K562 (cell line): ENCODE measurements at regions not wholly inside any gene's neighbourhood (a gene's known extent, or its start where the extent isn't known, plus 50 kb on each side); places are given as distances from the start of the nearest gene placed in this dataset.

Experiments used
- ATAC-seq: fragments of 200-7000 bp; cut with Tn5 transposase; 3 replicates; pipeline ENCODE4 v1.9.1; 2020; ENCODE audit warnings: moderate library complexity
- BruUV-seq: library from RNA; stranded (reverse); fragments of 400-500 nt; replicated peaks from 2 replicates; lab custom pipeline; 2021; lab: Mats Ljungman, UMichigan
- CTCF ChIA-PET: fragments of 300-600 bp; formaldehyde crosslinking; extraction: SDS; loops from one replicate; lab custom pipeline; 2021; ENCODE audit warnings: low intra/inter-chr PET ratio; lab: Yijun Ruan, JAX
- POLR2A ChIA-PET: fragments of 300-600, 350-650 bp; sonication (Branson Sonifier 250); formaldehyde crosslinking; extraction: SDS; loops from one replicate; lab custom pipeline; 2021; ENCODE audit warnings: antibody characterized with exemption, inconsistent platforms; lab: Yijun Ruan, JAX
- DNase-seq, 4 experiments: peaks; one replicate each; pipeline versions ENCODE4 v3.0.0 to v3.0.0-alpha.2; 2011 to 2018; ENCODE audit warnings: low spot score in 3 of 4, mixed read lengths in 3 of 4; ENCODE audit errors: extremely low read depth in 1 of 4
- FAIRE-seq: peaks from 2 replicates; lab custom pipeline; 2011; peaks lifted over from hg19 to GRCh38; lab: Jason Lieb, UNC
- H2AFZ ChIP-seq: 2 replicates; pipeline ENCODE4 v1.6.0; 2011; ENCODE audit warnings: low read depth, low read length, control low read depth, inconsistent platforms
- H3K27ac ChIP-seq: fragments of 200-600 bp; 3 replicates; pipeline ENCODE4 v1.8.0; 2011; ENCODE audit warnings: low read depth, mild to moderate bottlenecking, control low read depth, inconsistent platforms, low read length, moderate library complexity, mixed read lengths; ENCODE audit errors: extremely low read depth
- H3K27me3 ChIP-seq, 2 experiments: fragments of 300-600 bp in 1 of 2; 2 replicates in 1 of 2; 3 replicates in 1 of 2; pipeline versions ENCODE4 v1.6.0 to v1.8.0; 2011; ENCODE audit warnings: inconsistent platforms in 2 of 2, low read length in 2 of 2, mild to moderate bottlenecking in 1 of 2, mixed read lengths in 1 of 2, moderate library complexity in 1 of 2; ENCODE audit not compliant: control insufficient read depth in 2 of 2, insufficient read depth in 2 of 2
- H3K36me3 ChIP-seq: fragments of 300-600 bp; 3 replicates; pipeline ENCODE4 v1.8.0; 2011; ENCODE audit warnings: mild to moderate bottlenecking, low read length, inconsistent platforms; ENCODE audit not compliant: control insufficient read depth, insufficient read depth
- H3K4me1 ChIP-seq, 2 experiments: fragments of 200-600 bp in 1 of 2; replicated peaks in 1 of 2; 2 replicates in 1 of 2; 3 replicates in 1 of 2; pipeline versions ENCODE4 v1.5.1 to v1.8.0; 2011; ENCODE audit warnings: inconsistent platforms in 2 of 2, low read length in 2 of 2, mild to moderate bottlenecking in 1 of 2, mixed read lengths in 1 of 2, moderate library complexity in 1 of 2; ENCODE audit not compliant: control insufficient read depth in 2 of 2, insufficient read depth in 2 of 2
- H3K4me2 ChIP-seq: 2 replicates; pipeline ENCODE4 v1.6.1; 2011; ENCODE audit warnings: low read length, control low read depth, inconsistent platforms, mixed read lengths; ENCODE audit not compliant: insufficient read depth
- H3K4me3 ChIP-seq: fragments of 200-600 bp; sonication (generic), shearing (Covaris generic); 2 replicates; pipeline ENCODE4 v1.5.1; 2016; ENCODE audit warnings: control low read depth, inconsistent platforms
- H3K79me2 ChIP-seq: fragments of 200-600 bp; 3 replicates; pipeline ENCODE4 v1.8.0; 2011; ENCODE audit warnings: low read length, inconsistent platforms; ENCODE audit not compliant: control insufficient read depth, insufficient read depth
- H3K9ac ChIP-seq, 2 experiments: 2 replicates each; pipeline versions ENCODE4 v1.6.0 to v1.6.1; 2011; ENCODE audit warnings: low read depth in 2 of 2, low read length in 2 of 2, control low read depth in 1 of 2, inconsistent platforms in 1 of 2, mild to moderate bottlenecking in 1 of 2, mixed read lengths in 1 of 2; ENCODE audit not compliant: insufficient read depth in 1 of 2
- H3K9me1 ChIP-seq: one replicate; pipeline ENCODE4 v1.6.0; 2011; ENCODE audit warnings: inconsistent platforms, mild to moderate bottlenecking, low read length, moderate library complexity; ENCODE audit not compliant: control insufficient read depth, insufficient read depth
- H3K9me3 ChIP-seq: replicated peaks from 2 replicates; pipeline ENCODE4 v1.5.1; 2011; ENCODE audit warnings: low read depth, low read length, inconsistent platforms; ENCODE audit not compliant: control insufficient read depth, insufficient read depth
- H4K20me1 ChIP-seq: replicated peaks from 2 replicates; pipeline ENCODE4 v1.6.1; 2011; ENCODE audit warnings: low read length, inconsistent platforms, mixed read lengths; ENCODE audit not compliant: control insufficient read depth, insufficient read depth
- HIVEP1 ChIP-seq: fragments of 250-450 bp; sonication (Bioruptor Pico); IDR thresholded peaks from 2 replicates; pipeline ENCODE4 v1.4.0; 2020; ENCODE audit warnings: mild to moderate bottlenecking
- HNRNPLL ChIP-seq: fragments of 200-400 bp; formaldehyde crosslinking; IDR thresholded peaks from 2 replicates; pipeline ENCODE4 v1.6.1; 2017; ENCODE audit warnings: low read length, low read depth, mild to moderate bottlenecking; ENCODE audit not compliant: poor library complexity, severe bottlenecking
- MLX ChIP-seq, 2 experiments: fragments of 450-650 bp in 1 of 2; sonication (generic) in 1 of 2; formaldehyde crosslinking; conservative IDR thresholded peaks; 2 replicates each; pipeline versions ENCODE4 v1.4.0 to v1.8.1; 2020 to 2022; ENCODE audit warnings: mild to moderate bottlenecking in 1 of 2, missing genetic modification reagents in 1 of 2
- NCOA4 ChIP-seq: fragments of 450-650 bp; IDR thresholded peaks from 2 replicates; pipeline ENCODE4 v1.6.1; 2018; ENCODE audit warnings: mild to moderate bottlenecking; ENCODE audit not compliant: partially characterized antibody
- NFATC3 ChIP-seq: fragments of 450-650 bp; IDR thresholded peaks from 2 replicates; pipeline ENCODE4 v1.6.1; 2017; ENCODE audit warnings: mild to moderate bottlenecking
- PURB ChIP-seq: sonication (generic); formaldehyde crosslinking; IDR thresholded peaks from 2 replicates; pipeline ENCODE4 v1.9.0; 2021; ENCODE audit warnings: low read depth, mild to moderate bottlenecking, missing genetic modification reagents
- RBM14 ChIP-seq: fragments of 200-400 bp; formaldehyde crosslinking; IDR thresholded peaks from 2 replicates; pipeline ENCODE4 v1.6.1; 2018; ENCODE audit warnings: low read depth, mild to moderate bottlenecking, low read length, moderate library complexity, borderline replicate concordance; ENCODE audit not compliant: insufficient read depth
- RNF2 ChIP-seq: sonication (generic); IDR thresholded peaks from 2 replicates; pipeline ENCODE4 v1.6.1; 2016
- RUNX1 ChIP-seq: sonication (generic); IDR thresholded peaks from 2 replicates; pipeline ENCODE4 v1.6.1; 2016; ENCODE audit warnings: antibody characterized with exemption, low read depth
- SNIP1 ChIP-seq: fragments of 450-650 bp; IDR thresholded peaks from 2 replicates; pipeline ENCODE4 v1.7.1; 2017; ENCODE audit warnings: low read depth, mild to moderate bottlenecking
- SOX6 ChIP-seq: fragments of 450-650 bp; IDR thresholded peaks from 2 replicates; pipeline ENCODE4 v1.6.1; 2014; ENCODE audit warnings: mild to moderate bottlenecking
- TAL1 ChIP-seq: fragments of 450-650 bp; IDR thresholded peaks from 2 replicates; pipeline ENCODE4 v1.6.1; 2016; ENCODE audit warnings: mild to moderate bottlenecking
- TBP ChIP-seq: optimal IDR thresholded peaks from 2 replicates; pipeline ENCODE3; 2011; ENCODE audit warnings: low read depth, low read length, improper control_type of control experiment
- ZNF232 ChIP-seq: sonication (generic); formaldehyde crosslinking; IDR thresholded peaks from 2 replicates; pipeline ENCODE4 v1.8.0; 2022; ENCODE audit warnings: mild to moderate bottlenecking, missing genetic modification reagents
- ZSCAN32 ChIP-seq: fragments of 450-650 bp; formaldehyde crosslinking; IDR thresholded peaks from 2 replicates; pipeline ENCODE4 v1.4.0; 2020; ENCODE audit warnings: mild to moderate bottlenecking, moderate library complexity
- in situ Hi-C: fragments of 300-500 bp; cut with MboI; formaldehyde crosslinking; loops from 4 replicates; pipeline ENCODE4 v1.15.0; 2018; ENCODE audit warnings: inconsistent platforms, mixed read lengths
- intact Hi-C: fragments of 100-400 bp; cut with micrococcal nuclease; formaldehyde crosslinking; loops from 2 replicates; pipeline ENCODE4 v1.14.2; 2022
- TF ChIP-seq, protein P1 (sequence below): fragments of 450-650 bp; conservative IDR thresholded peaks from 2 replicates; pipeline ENCODE4 v1.6.1; 2016; ENCODE audit warnings: missing genetic modification characterization, low read depth, mild to moderate bottlenecking, control low read depth, missing compliant biosample characterization

- H3K27ac ChIP-seq, result no peak overlapping the region
- no peak for DNase-seq
- peaks cover 3 to 15% of the 10 kb centered on the region in 2 experiments; a peak in 3 of 5 replicates for H3K4me1 ChIP-seq
- ATAC-seq, result no peak
- in situ Hi-C loops (no loop called here), intact Hi-C loops (no loop called here)
- H3K36me3 ChIP-seq, result no peaks in the 10 kb centered on the region
- no TSS peak for BruUV-seq
- no peaks in the 10 kb centered on the region for H4K20me1 ChIP-seq
- H2AFZ ChIP-seq, result 0 out of 2 replicates have a peak overlapping the region, but pooled peaks have one; percentile 5
- no peak for FAIRE-seq
- no peaks in the 10 kb centered on the region for H3K79me2 ChIP-seq
- no peaks in the 10 kb centered on the region; the same call in 1 of the 2 replicates for H3K9me3 ChIP-seq
- POLR2A ChIA-PET, result interaction anchor here (1.4 kb wide), 1 partner anchor 9 kb away, joined by 3 read pairs; no protein-coding TSS in a partner anchor
- TF ChIP-seq SNIP1, result no peak
- TF ChIP-seq RNF2, result no peak
- TF ChIP-seq MLX (CRISPR knock-in tag; conservative IDR thresholded peaks at IDR 0.05), result no peak
- no peak for TF ChIP-seq NFATC3
- no peak for TF ChIP-seq ZSCAN32 (CRISPR knock-in tag)
- no peak for TF ChIP-seq PURB
- no peak for TF ChIP-seq TBP
- TF ChIP-seq HNRNPLL, result no peak
- no peak for TF ChIP-seq HIVEP1 (CRISPR knock-in tag)
- no peak for TF ChIP-seq NCOA4
- TF ChIP-seq, protein P1, sequence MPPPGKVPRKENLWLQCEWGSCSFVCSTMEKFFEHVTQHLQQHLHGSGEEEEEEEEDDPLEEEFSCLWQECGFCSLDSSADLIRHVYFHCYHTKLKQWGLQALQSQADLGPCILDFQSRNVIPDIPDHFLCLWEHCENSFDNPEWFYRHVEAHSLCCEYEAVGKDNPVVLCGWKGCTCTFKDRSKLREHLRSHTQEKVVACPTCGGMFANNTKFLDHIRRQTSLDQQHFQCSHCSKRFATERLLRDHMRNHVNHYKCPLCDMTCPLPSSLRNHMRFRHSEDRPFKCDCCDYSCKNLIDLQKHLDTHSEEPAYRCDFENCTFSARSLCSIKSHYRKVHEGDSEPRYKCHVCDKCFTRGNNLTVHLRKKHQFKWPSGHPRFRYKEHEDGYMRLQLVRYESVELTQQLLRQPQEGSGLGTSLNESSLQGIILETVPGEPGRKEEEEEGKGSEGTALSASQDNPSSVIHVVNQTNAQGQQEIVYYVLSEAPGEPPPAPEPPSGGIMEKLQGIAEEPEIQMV, result no peak
- TF ChIP-seq SOX6, result no peak
- no peak for TF ChIP-seq ZNF232 (CRISPR knock-in tag)
- TF ChIP-seq TAL1, result no peak
- no peak for TF ChIP-seq RBM14
- TF ChIP-seq RUNX1, result no peak
- TF ChIP-seq, all 486 proteins: peak for 0
- Histone ChIP-seq H3K4me2 (no peak overlapping the region), H3K9ac (no peak overlapping the region), H3K27me3 (no peaks in the 10 kb centered on the region), H3K9me1 (no peaks in the 10 kb centered on the region), H3K4me3 (no peak overlapping the region)
- CTCF ChIA-PET, result no interaction called here
Measured at GRCh38 chr3:177613901-177614300, 416.6 kb upstream of the TBL1XR1 start.
